Endothelial cell of umbilical vein (primary cell): ENCODE measurements at regions not wholly inside any gene's neighbourhood (a gene's known extent, or its start where the extent isn't known, plus 50 kb on each side); places are given as distances from the start of the nearest gene placed in this dataset.
A peak's percentile ranks its signal among the peaks of the same experiment; 100 is the strongest.

ENCODE experiments used
- BruUV-seq: library from RNA; stranded (reverse); fragments of 400-500 nt; replicated peaks from 2 replicates; lab custom pipeline; 2021; lab: Mats Ljungman, UMichigan
- CTCF ChIA-PET: fragments of 300-600, 350-600 bp; sonication (Branson Sonifier 250); formaldehyde crosslinking; loops from one replicate; lab custom pipeline; 2021; ENCODE audit warnings: antibody characterized with exemption, inconsistent platforms; lab: Charles Lee
- POLR2A ChIA-PET: fragments of 300-600, 350-600 bp; sonication (Branson Sonifier 250); formaldehyde crosslinking; loops from one replicate; lab custom pipeline; 2021; ENCODE audit warnings: antibody characterized with exemption, inconsistent platforms; lab: Charles Lee
- DNase-seq: peaks from one replicate; pipeline ENCODE4 v3.0.0-alpha.2; 2011; ENCODE audit warnings: low read depth, low spot score
- FAIRE-seq: peaks from 2 replicates; lab custom pipeline; 2011; peaks lifted over from hg19 to GRCh38; lab: Jason Lieb, UNC
- H2AFZ ChIP-seq: 2 replicates; pipeline ENCODE4 v1.6.0; 2012; ENCODE audit warnings: low read depth, low read length, control low read depth, inconsistent platforms
- H3K27ac ChIP-seq: 2 replicates; pipeline ENCODE4 v1.5.1; 2011; ENCODE audit warnings: low read depth, mild to moderate bottlenecking, control low read depth, low read length, moderate library complexity; ENCODE audit not compliant: insufficient read depth
- H3K27me3 ChIP-seq, 2 experiments: 2 replicates each; pipeline versions ENCODE4 v1.6.0 to v1.6.1; 2011; ENCODE audit warnings: low read length in 2 of 2, mixed read lengths in 1 of 2; ENCODE audit not compliant: control insufficient read depth in 2 of 2, insufficient read depth in 2 of 2
- H3K36me3 ChIP-seq, 2 experiments: 2 replicates in 1 of 2; 3 replicates in 1 of 2; pipeline ENCODE4 v1.5.1; 2011; ENCODE audit warnings: low read length in 2 of 2, mild to moderate bottlenecking in 1 of 2, moderate library complexity in 1 of 2; ENCODE audit not compliant: control insufficient read depth in 2 of 2, insufficient read depth in 2 of 2; ENCODE audit errors: extremely low read depth in 1 of 2
- H3K4me1 ChIP-seq: 3 replicates; pipeline ENCODE4 v1.5.1; 2011; ENCODE audit warnings: mild to moderate bottlenecking, low read length; ENCODE audit not compliant: control insufficient read depth, insufficient read depth; ENCODE audit errors: extremely low read depth
- H3K4me2 ChIP-seq: 2 replicates; pipeline ENCODE4 v1.6.1; 2011; ENCODE audit warnings: low read length, control low read depth, mixed read lengths; ENCODE audit not compliant: insufficient read depth
- H3K4me3 ChIP-seq, 3 experiments: fragments of 200-600 bp in 1 of 3; sonication (generic), shearing (Covaris generic) in 1 of 3; replicated peaks in 1 of 3; 2 replicates each; pipeline ENCODE4 v1.5.1; 2011 to 2016; ENCODE audit warnings: control low read depth in 3 of 3, low read length in 3 of 3, mild to moderate bottlenecking in 2 of 3, inconsistent platforms in 1 of 3, low read depth in 1 of 3, moderate library complexity in 1 of 3; ENCODE audit not compliant: insufficient read depth in 1 of 3
- H3K79me2 ChIP-seq: 2 replicates; pipeline ENCODE4 v1.6.0; 2012; ENCODE audit warnings: low read length, inconsistent platforms; ENCODE audit not compliant: control insufficient read depth, insufficient read depth
- H3K9ac ChIP-seq: replicated peaks from 2 replicates; pipeline ENCODE3; 2011; ENCODE audit warnings: low read length, control low read depth; ENCODE audit not compliant: insufficient read depth; ENCODE audit errors: extremely low read depth
- H3K9me1 ChIP-seq: replicated peaks from 3 replicates; pipeline ENCODE4 v1.6.0; 2011; ENCODE audit warnings: mild to moderate bottlenecking, low read length; ENCODE audit not compliant: control insufficient read depth, insufficient read depth; ENCODE audit errors: extremely low read depth
- H3K9me3 ChIP-seq: replicated peaks from 2 replicates; pipeline ENCODE4 v1.5.1; 2012; ENCODE audit warnings: low read length, inconsistent platforms; ENCODE audit not compliant: control insufficient read depth, insufficient read depth
- H4K20me1 ChIP-seq: replicated peaks from 2 replicates; pipeline ENCODE3; 2011; ENCODE audit warnings: mild to moderate bottlenecking, low read length; ENCODE audit not compliant: control insufficient read depth, insufficient read depth; ENCODE audit errors: extremely low read depth
- CTCF ChIP-seq, 2 donors: IDR thresholded peaks; 1 replicate in 1 of 2; 2 replicates in 1 of 2; pipeline ENCODE4 v1.5.1; 2011; ENCODE audit warnings: low read length in 2 of 2, mild to moderate bottlenecking in 2 of 2, moderate library complexity in 2 of 2, control low read depth in 1 of 2, inconsistent platforms in 1 of 2, low read depth in 1 of 2; ENCODE audit not compliant: insufficient read depth in 1 of 2; ENCODE audit errors: extremely low read depth in 1 of 2
- EZH2 ChIP-seq: IDR thresholded peaks from 2 replicates; pipeline ENCODE4 v1.6.1; 2012; ENCODE audit warnings: borderline replicate concordance, low read depth, mild to moderate bottlenecking, moderate library complexity, low read length, inconsistent platforms; ENCODE audit not compliant: severe bottlenecking
- FOS ChIP-seq: IDR thresholded peaks from 2 replicates; pipeline ENCODE4 v1.6.1; 2011; ENCODE audit warnings: mild to moderate bottlenecking, low read length, moderate library complexity, borderline replicate concordance; ENCODE audit not compliant: insufficient read depth
- GATA2 ChIP-seq: IDR thresholded peaks from 2 replicates; pipeline ENCODE4 v1.7.0; 2011; ENCODE audit warnings: low read depth, mild to moderate bottlenecking, moderate library complexity, mixed read lengths, low read length; ENCODE audit not compliant: insufficient read length, insufficient read depth
- JUN ChIP-seq: IDR thresholded peaks from 2 replicates; pipeline ENCODE4 v1.6.1; 2011; ENCODE audit warnings: borderline replicate concordance, low read depth; ENCODE audit not compliant: insufficient read length, insufficient read depth
- MAX ChIP-seq: IDR thresholded peaks from 2 replicates; pipeline ENCODE4 v1.6.1; 2011; ENCODE audit not compliant: insufficient read depth, insufficient read length
- MYC ChIP-seq: IDR thresholded peaks from one replicate; pipeline ENCODE4 v1.6.1; 2011; ENCODE audit warnings: mild to moderate bottlenecking, low read depth, low read length
- POLR2A ChIP-seq: IDR thresholded peaks from 2 replicates; pipeline ENCODE4 v1.6.1; 2012; ENCODE audit warnings: low read depth, mild to moderate bottlenecking, control low read depth, low read length
- POLR2AphosphoS5 ChIP-seq: IDR thresholded peaks from 2 replicates; pipeline ENCODE4 v1.6.1; 2012; ENCODE audit warnings: low read depth, mild to moderate bottlenecking, control low read depth, low read length, moderate library complexity; ENCODE audit not compliant: insufficient read depth
- dilution Hi-C: fragments of 300-500 bp; cut with MboI; formaldehyde crosslinking; loops from one replicate; pipeline ENCODE4 v1.15.0; 2019; ENCODE audit warnings: low sequenced_read_pairs; ENCODE audit not compliant: extremely low pct_ligation_motif_present
- intact Hi-C: fragments of 100-400 bp; cut with micrococcal nuclease; formaldehyde crosslinking; loops from one replicate; pipeline ENCODE4 v1.10.0; 2022

- TF ChIP-seq GATA2: no peak
- TF ChIP-seq MAX: no peak
- TF ChIP-seq POLR2A: no peak
- no peak for TF ChIP-seq FOS
- TF ChIP-seq CTCF (IDR thresholded peaks at IDR 0.05; ENCODE audit: extremely low read depth in 1 of 2, insufficient read depth in 1 of 2, low read depth in 1 of 2, low read length in 2 of 2): no peak
- no peak for TF ChIP-seq MYC
- TF ChIP-seq JUN: no peak
- no peak for TF ChIP-seq EZH2
- no peak for TF ChIP-seq POLR2AphosphoS5
- Histone ChIP-seq H3K9ac (no peak overlapping the region), H3K79me2 (no peaks in the 10 kb centered on the region), H3K27me3 (peaks cover 5 to 6% of the 10 kb centered on the region in 2 experiments), H3K9me1 (no peaks in the 10 kb centered on the region), H3K4me2 (no peak overlapping the region), H3K36me3 (no peaks in the 10 kb centered on the region), H3K27ac (no peak overlapping the region), H3K4me3 (no peak overlapping the region), H3K9me3 (no peaks in the 10 kb centered on the region), H2AFZ (no peak overlapping the region), H3K4me1 (no peaks in the 10 kb centered on the region), H4K20me1 (no peaks in the 10 kb centered on the region)
- BruUV-seq: no TSS peak
- ChIA-PET POLR2A (no interaction called here), CTCF (interaction anchor here (2.0 to 2.3 kb wide), 2 partner anchors 508 to 1415 kb away, joined by 12 to 13 read pairs; no protein-coding TSS in a partner anchor)
- peak; percentile 29 for DNase-seq
- dilution Hi-C loops (no loop called here), intact Hi-C loops (loop anchor here (5.0 kb wide), 3 partner anchors 315 to 510 kb away; no protein-coding TSS in a partner anchor)
- peak; percentile 24 for FAIRE-seq
Measured at GRCh38 chr2:136422512-136422911, 304.6 kb upstream of the CXCR4 start.
